NT2/D1 (cell line): ENCODE measurements at regions not wholly inside any gene's neighbourhood (a gene's known extent, or its start where the extent isn't known, plus 50 kb on each side); places are given as distances from the start of the nearest gene placed in this dataset.

Source experiments
- DNase-seq: peaks from one replicate; pipeline ENCODE4 v3.0.0-alpha.2; 2011; ENCODE audit warnings: low read depth, low spot score
- H3K27me3 ChIP-seq: 2 replicates; pipeline ENCODE4 v1.6.0; 2011; ENCODE audit warnings: mild to moderate bottlenecking; ENCODE audit not compliant: insufficient read length, insufficient read depth
- H3K36me3 ChIP-seq: 2 replicates; pipeline ENCODE4 v1.6.1; 2011; ENCODE audit warnings: mild to moderate bottlenecking, low read length, mixed read lengths; ENCODE audit not compliant: insufficient read depth, insufficient read length
- H3K4me1 ChIP-seq: 2 replicates; pipeline ENCODE4 v1.5.1; 2011; ENCODE audit not compliant: insufficient read depth, insufficient read length
- H3K4me3 ChIP-seq: 2 replicates; pipeline ENCODE4 v1.5.1; 2011; ENCODE audit warnings: low read depth; ENCODE audit not compliant: insufficient read length
- H3K9ac ChIP-seq: 2 replicates; pipeline ENCODE4 v1.6.0; 2011; ENCODE audit warnings: low read depth; ENCODE audit not compliant: insufficient read length
- H3K9me3 ChIP-seq: 2 replicates; pipeline ENCODE4 v1.5.1; 2011; ENCODE audit warnings: mild to moderate bottlenecking, low read length; ENCODE audit not compliant: insufficient read depth
- SUZ12 ChIP-seq: IDR thresholded peaks from 2 replicates; pipeline ENCODE4 v1.6.1; 2011; ENCODE audit not compliant: insufficient read length, insufficient read depth; ENCODE audit errors: extremely low read depth
- YY1 ChIP-seq: IDR thresholded peaks from 2 replicates; pipeline ENCODE4 v1.6.1; 2011; ENCODE audit not compliant: insufficient read length, insufficient read depth
- ZNF274 ChIP-seq: IDR thresholded peaks from 2 replicates; pipeline ENCODE4 v1.6.1; 2011; ENCODE audit warnings: mild to moderate bottlenecking, low read depth, low read length

GRCh38 chr18:46260016-46260878 lies 156.1 kb downstream of the HAUS1 start:
- Histone ChIP-seq H3K4me1 (no peaks in the 10 kb centered on the region), H3K36me3 (peaks cover 15% of the 10 kb centered on the region), H3K9ac (no peak overlapping the region), H3K4me3 (no peak overlapping the region), H3K9me3 (no peaks in the 10 kb centered on the region), H3K27me3 (no peaks in the 10 kb centered on the region)
- no peak for DNase-seq
- no peak for TF ChIP-seq YY1
- TF ChIP-seq SUZ12 = no peak
- no peak for TF ChIP-seq ZNF274

- Histone ChIP-seq H3K9me3 (no peaks in the 10 kb centered on the region), H3K4me3 (no peak overlapping the region), H3K36me3 (peaks cover 16% of the 10 kb centered on the region), H3K27me3 (no peaks in the 10 kb centered on the region), H3K4me1 (no peaks in the 10 kb centered on the region), H3K9ac (no peak overlapping the region)
- TF ChIP-seq SUZ12 = no peak
- no peak for TF ChIP-seq YY1
- TF ChIP-seq ZNF274 = no peak
- no peak for DNase-seq
Measured at GRCh38 chr18:46260879-46261143, 156.6 kb downstream of the HAUS1 start.

- no peak overlapping the region for H3K4me3 ChIP-seq
- no peak overlapping the region for H3K9ac ChIP-seq
- peaks cover 16% of the 10 kb centered on the region for H3K36me3 ChIP-seq
- H3K4me1 ChIP-seq = no peaks in the 10 kb centered on the region
- no peaks in the 10 kb centered on the region for H3K9me3 ChIP-seq
- H3K27me3 ChIP-seq = no peaks in the 10 kb centered on the region
- DNase-seq = peak; percentile 51
- TF ChIP-seq SUZ12 = no peak
- no peak for TF ChIP-seq ZNF274
Measured at GRCh38 chr18:46261799-46262198, 157.6 kb downstream of the HAUS1 start.

- H3K4me1 ChIP-seq = no peaks in the 10 kb centered on the region
- no peaks in the 10 kb centered on the region for H3K9me3 ChIP-seq
- DNase-seq = no peak
- H3K27me3 ChIP-seq = no peaks in the 10 kb centered on the region
- H3K36me3 ChIP-seq = peaks cover 16% of the 10 kb centered on the region
- H3K9ac ChIP-seq = no peak overlapping the region
- no peak overlapping the region for H3K4me3 ChIP-seq
- no peak for TF ChIP-seq SUZ12
- no peak for TF ChIP-seq ZNF274
- TF ChIP-seq YY1 = no peak
Measured at GRCh38 chr18:46262856-46263255, 158.7 kb downstream of the HAUS1 start.

GRCh38 chr18:46264255-46264654 lies 160.1 kb downstream of the HAUS1 start:
- peak; percentile 27 for DNase-seq

GRCh38 chr18:46265196-46266156 lies 161.3 kb downstream of the HAUS1 start:
- Histone ChIP-seq H3K27me3 (no peaks in the 10 kb centered on the region), H3K4me1 (no peaks in the 10 kb centered on the region), H3K9me3 (no peaks in the 10 kb centered on the region), H3K36me3 (peaks cover 20% of the 10 kb centered on the region), H3K9ac (no peak overlapping the region), H3K4me3 (no peak overlapping the region)
- DNase-seq = no peak
- no peak for TF ChIP-seq ZNF274
- TF ChIP-seq SUZ12 = no peak
- no peak for TF ChIP-seq YY1

More at GRCh38 chr18:46264255-46264654, 160.1 kb downstream of the HAUS1 start:
- no peak overlapping the region for H3K9ac ChIP-seq
- no peaks in the 10 kb centered on the region for H3K4me1 ChIP-seq
- H3K36me3 ChIP-seq = peaks cover 20% of the 10 kb centered on the region
- no peak overlapping the region for H3K4me3 ChIP-seq
- no peaks in the 10 kb centered on the region for H3K27me3 ChIP-seq
- no peaks in the 10 kb centered on the region for H3K9me3 ChIP-seq
- TF ChIP-seq YY1 (no peak), SUZ12 (no peak), ZNF274 (no peak)

GRCh38 chr18:46266473-46266872 lies 162.3 kb downstream of the HAUS1 start:
- no peaks in the 10 kb centered on the region for H3K27me3 ChIP-seq
- H3K36me3 ChIP-seq = peaks cover 20% of the 10 kb centered on the region
- TF ChIP-seq YY1 (no peak), ZNF274 (no peak), SUZ12 (no peak)
- no peaks in the 10 kb centered on the region for H3K9me3 ChIP-seq
- DNase-seq = no peak
- no peaks in the 10 kb centered on the region for H3K4me1 ChIP-seq
- no peak overlapping the region for H3K4me3 ChIP-seq
- H3K9ac ChIP-seq = no peak overlapping the region
